ENCODE measurements at regions not wholly inside any gene's neighbourhood (a gene's known extent, or its start where the extent isn't known, plus 50 kb on each side); places are given as distances from the start of the nearest gene placed in this dataset.

DNA sequence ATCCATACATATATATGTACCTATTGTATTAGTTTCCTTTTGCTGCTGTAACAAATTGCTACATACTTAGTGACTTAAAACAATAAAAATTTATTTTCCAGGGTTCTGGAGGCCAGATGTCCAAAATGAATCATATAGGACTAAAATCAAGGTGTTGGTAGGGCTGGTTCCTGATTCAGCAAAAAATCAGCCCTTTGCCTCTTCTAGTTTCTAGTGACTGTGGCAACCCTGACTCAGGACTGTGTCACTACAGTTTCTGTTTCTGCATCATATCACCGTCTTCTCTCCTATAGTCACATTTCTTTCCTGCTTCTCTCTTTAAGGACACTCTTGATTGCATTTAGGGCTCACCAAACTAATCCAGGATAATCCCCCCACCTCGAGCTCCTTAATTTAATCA, 386.3 kb upstream of the TBX3 start:
- no peak overlapping the region for H3K4me3 ChIP-seq
- peaks cover 12% of the 10 kb centered on the region for H3K4me1 ChIP-seq (ENCODE audit: insufficient read depth)
- no peaks in the 10 kb centered on the region for H3K79me2 ChIP-seq
- TF ChIP-seq CTCF (IDR thresholded peaks at IDR 0.05; ENCODE audit: poor library complexity) (no peak), EZH2 (IDR thresholded peaks at IDR 0.05; ENCODE audit: borderline replicate concordance) (no peak)
- WGBS (ENCODE audit: low lambda C conversion rate, missing lambda C conversion rate): 54% methylated on average over 2 of the region's 2 CpGs
- DNase-seq (ENCODE audit: low spot score): no peak
- no peaks in the 10 kb centered on the region for H3K9me2 ChIP-seq (replicated peaks; ENCODE audit: insufficient read depth)
- H3K4me2 ChIP-seq: no peak overlapping the region
- no peaks in the 10 kb centered on the region for H3K27me3 ChIP-seq
- H4K20me1 ChIP-seq (ENCODE audit: insufficient read depth, poor library complexity, severe bottlenecking): no peaks in the 10 kb centered on the region
- no peaks in the 10 kb centered on the region for H3K36me3 ChIP-seq (replicated peaks; ENCODE audit: insufficient read depth, low read depth)
- H3K9me3 ChIP-seq (ENCODE audit: low read depth): no peaks in the 10 kb centered on the region
- H3K27ac ChIP-seq: no peak overlapping the region
- no peak overlapping the region for H2AFZ ChIP-seq

GRCh38 chr12:115064296-115064695, 380.3 kb upstream of the TBX3 start:
- Histone ChIP-seq H2AFZ (no peak overlapping the region), H3K36me3 (replicated peaks; ENCODE audit: insufficient read depth, low read depth) (no peaks in the 10 kb centered on the region), H3K79me2 (no peaks in the 10 kb centered on the region), H3K9me3 (ENCODE audit: low read depth) (no peaks in the 10 kb centered on the region), H3K4me2 (no peak overlapping the region), H3K27ac (no peak overlapping the region), H3K4me1 (ENCODE audit: insufficient read depth) (peaks cover 8% of the 10 kb centered on the region), H3K27me3 (no peaks in the 10 kb centered on the region), H3K9me2 (replicated peaks; ENCODE audit: insufficient read depth) (no peaks in the 10 kb centered on the region), H4K20me1 (ENCODE audit: insufficient read depth, poor library complexity, severe bottlenecking) (no peaks in the 10 kb centered on the region), H3K4me3 (no peak overlapping the region)
- TF ChIP-seq EZH2 (IDR thresholded peaks at IDR 0.05; ENCODE audit: borderline replicate concordance) (no peak), CTCF (IDR thresholded peaks at IDR 0.05; ENCODE audit: poor library complexity) (no peak), EZH2phosphoT487 (IDR thresholded peaks at IDR 0.05; ENCODE audit: low read depth, severe bottlenecking, unreplicated experiment) (no peak)
- 100% methylated on average over 2 of the region's 2 CpGs for WGBS (ENCODE audit: low lambda C conversion rate, missing lambda C conversion rate)
- no peak for DNase-seq (ENCODE audit: low spot score)

DNA sequence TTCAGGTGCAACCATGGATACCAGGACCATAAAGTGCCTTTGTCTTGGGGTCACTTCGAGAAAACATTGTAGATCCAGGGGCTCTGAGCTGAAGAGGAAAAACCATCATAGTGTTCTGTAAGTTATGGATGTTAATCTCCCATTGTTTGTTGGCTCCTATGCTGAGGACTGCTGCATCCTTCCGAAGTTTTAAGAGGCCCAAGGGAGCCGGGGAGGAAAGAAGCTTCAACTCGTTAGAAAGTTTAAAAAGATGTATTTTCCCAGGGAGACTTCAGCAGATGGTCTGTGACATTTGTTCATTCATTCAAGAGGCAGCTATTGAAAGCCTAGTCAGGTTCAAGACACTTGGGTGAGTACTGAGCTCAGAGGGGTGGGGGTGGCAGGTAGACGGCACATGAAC, 378.8 kb upstream of the TBX3 start:
- Histone ChIP-seq H3K9me2 (replicated peaks; ENCODE audit: insufficient read depth) (no peaks in the 10 kb centered on the region), H3K4me1 (ENCODE audit: insufficient read depth) (peaks cover 17% of the 10 kb centered on the region), H3K4me3 (no peak overlapping the region), H3K27me3 (no peaks in the 10 kb centered on the region), H3K79me2 (no peaks in the 10 kb centered on the region), H3K9me3 (ENCODE audit: low read depth) (no peaks in the 10 kb centered on the region), H3K27ac (no peak overlapping the region), H3K4me2 (no peak overlapping the region), H3K36me3 (replicated peaks; ENCODE audit: insufficient read depth, low read depth) (no peaks in the 10 kb centered on the region), H2AFZ (no peak overlapping the region), H4K20me1 (ENCODE audit: insufficient read depth, poor library complexity, severe bottlenecking) (no peaks in the 10 kb centered on the region)
- TF ChIP-seq EZH2 (IDR thresholded peaks at IDR 0.05; ENCODE audit: borderline replicate concordance) (no peak), EZH2phosphoT487 (IDR thresholded peaks at IDR 0.05; ENCODE audit: low read depth, severe bottlenecking, unreplicated experiment) (no peak), CTCF (IDR thresholded peaks at IDR 0.05; ENCODE audit: poor library complexity) (no peak)
- DNase-seq (ENCODE audit: low spot score): no peak
- 82% methylated on average over 5 of the region's 5 CpGs for WGBS (ENCODE audit: low lambda C conversion rate, missing lambda C conversion rate)

Measured in hepatocyte (in vitro differentiated cells).